ENCODE measurements at regions not wholly inside any gene's neighbourhood (a gene's known extent, or its start where the extent isn't known, plus 50 kb on each side); places are given as distances from the start of the nearest gene placed in this dataset.

- TF ChIP-seq CTCF (conservative IDR thresholded peaks at IDR 0.05; ENCODE audit: low read depth, low read length), result no peak
- TF ChIP-seq EZH2 (IDR thresholded peaks at IDR 0.05; ENCODE audit: low read length, unreplicated experiment), result no peak
These were observed 162.0 kb downstream of the FAXC start for GRCh38 chr6:99187429-99187828.
